Thoracic aorta (tissue), 2 donors: ENCODE measurements at regions not wholly inside any gene's neighbourhood (a gene's known extent, or its start where the extent isn't known, plus 50 kb on each side); places are given as distances from the start of the nearest gene placed in this dataset.

Experiments used
- ATAC-seq: fragments of 150-250 bp; one replicate; pipeline ENCODE4 v1.8.0; 2017; ENCODE audit warnings: low read depth; ENCODE audit not compliant: insufficient number of reproducible peaks, low FRiP score
- DNase-seq: peaks from one replicate; pipeline ENCODE4 v3.0.0-alpha.2; 2020; ENCODE audit warnings: low spot score
- H3K27ac ChIP-seq, 2 donors: fragments of 200-600 bp; sonication (generic); 1 replicate in 1 of 2; 2 replicates in 1 of 2; pipeline ENCODE4 v1.5.1; 2016; ENCODE audit warnings: mild to moderate bottlenecking in 2 of 2, moderate library complexity in 2 of 2
- H3K27me3 ChIP-seq: fragments of 200-600 bp; sonication (generic); replicated peaks from 2 replicates; pipeline ENCODE4 v1.6.0; 2016; ENCODE audit warnings: mild to moderate bottlenecking; ENCODE audit not compliant: insufficient read depth
- H3K36me3 ChIP-seq: fragments of 200-600 bp; sonication (generic); one replicate; pipeline ENCODE4 v1.5.1; 2016
- H3K4me1 ChIP-seq, 2 donors: fragments of 200-600 bp; sonication (generic); 1 replicate in 1 of 2; 2 replicates in 1 of 2; pipeline versions ENCODE4 v1.5.1 to v1.6.0; 2016; ENCODE audit warnings: low read depth in 2 of 2, mild to moderate bottlenecking in 1 of 2; ENCODE audit not compliant: control insufficient read depth in 1 of 2
- H3K4me3 ChIP-seq: fragments of 200-600 bp; sonication (generic); 2 replicates; pipeline ENCODE4 v1.5.1; 2016; ENCODE audit warnings: mild to moderate bottlenecking
- H3K9me3 ChIP-seq: fragments of 200-600 bp; sonication (generic); 2 replicates; pipeline ENCODE4 v1.5.1; 2016
- TF ChIP-seq, protein P1 (sequence below): fragments of 200-600 bp; sonication (generic); IDR thresholded peaks from one replicate; pipeline ENCODE4 v1.5.1; 2019; ENCODE audit warnings: antibody characterized with exemption

- H3K4me1 ChIP-seq, result peaks cover 17 to 36% of the 10 kb centered on the region in 2 donors
- no peaks in the 10 kb centered on the region for H3K27me3 ChIP-seq
- no peaks in the 10 kb centered on the region for H3K9me3 ChIP-seq
- TF ChIP-seq, protein P1, sequence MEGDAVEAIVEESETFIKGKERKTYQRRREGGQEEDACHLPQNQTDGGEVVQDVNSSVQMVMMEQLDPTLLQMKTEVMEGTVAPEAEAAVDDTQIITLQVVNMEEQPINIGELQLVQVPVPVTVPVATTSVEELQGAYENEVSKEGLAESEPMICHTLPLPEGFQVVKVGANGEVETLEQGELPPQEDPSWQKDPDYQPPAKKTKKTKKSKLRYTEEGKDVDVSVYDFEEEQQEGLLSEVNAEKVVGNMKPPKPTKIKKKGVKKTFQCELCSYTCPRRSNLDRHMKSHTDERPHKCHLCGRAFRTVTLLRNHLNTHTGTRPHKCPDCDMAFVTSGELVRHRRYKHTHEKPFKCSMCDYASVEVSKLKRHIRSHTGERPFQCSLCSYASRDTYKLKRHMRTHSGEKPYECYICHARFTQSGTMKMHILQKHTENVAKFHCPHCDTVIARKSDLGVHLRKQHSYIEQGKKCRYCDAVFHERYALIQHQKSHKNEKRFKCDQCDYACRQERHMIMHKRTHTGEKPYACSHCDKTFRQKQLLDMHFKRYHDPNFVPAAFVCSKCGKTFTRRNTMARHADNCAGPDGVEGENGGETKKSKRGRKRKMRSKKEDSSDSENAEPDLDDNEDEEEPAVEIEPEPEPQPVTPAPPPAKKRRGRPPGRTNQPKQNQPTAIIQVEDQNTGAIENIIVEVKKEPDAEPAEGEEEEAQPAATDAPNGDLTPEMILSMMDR, result no peak
- no peaks in the 10 kb centered on the region for H3K36me3 ChIP-seq
- DNase-seq, result no peak
- ATAC-seq, result no peak
- no peak overlapping the region for H3K4me3 ChIP-seq
- H3K27ac ChIP-seq, result peak overlapping the region; percentile 48 to 78
Measured at GRCh38 chr11:134916421-134917213, 504.6 kb upstream of the B3GAT1 start.

- no peak for ATAC-seq
- TF ChIP-seq, protein P1, result no peak
- Histone ChIP-seq H3K9me3 (no peaks in the 10 kb centered on the region), H3K27ac (peak overlapping the region; percentile 48 to 78), H3K36me3 (no peaks in the 10 kb centered on the region), H3K4me3 (no peak overlapping the region), H3K4me1 (peaks cover 17 to 32% of the 10 kb centered on the region in 2 donors), H3K27me3 (no peaks in the 10 kb centered on the region)
- DNase-seq, result no peak
Measured at GRCh38 chr11:134915881-134916280, 503.8 kb upstream of the B3GAT1 start.

DNA sequence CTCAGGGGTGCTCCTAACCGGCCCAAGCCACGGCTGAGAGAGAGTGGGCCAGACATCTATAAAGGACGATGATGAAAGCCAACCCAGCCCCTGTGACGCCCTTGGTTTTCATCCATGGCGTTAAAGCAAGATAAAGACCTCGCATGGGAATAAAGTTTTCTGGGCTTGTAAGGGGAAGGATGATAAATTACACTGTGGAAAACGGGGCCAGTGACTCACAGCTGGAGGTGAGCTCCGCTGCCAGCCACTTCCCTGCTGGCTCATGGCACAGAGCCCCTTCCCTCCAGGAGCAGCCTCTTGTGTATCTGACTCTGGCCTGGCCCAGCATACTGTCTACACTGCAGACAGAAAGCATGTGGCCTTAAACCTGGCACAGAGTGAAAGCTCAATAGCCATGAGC lies 503.2 kb upstream of the B3GAT1 start:
- Histone ChIP-seq H3K4me3 (peak overlapping the region; percentile 22), H3K9me3 (no peaks in the 10 kb centered on the region), H3K27me3 (no peaks in the 10 kb centered on the region), H3K36me3 (no peaks in the 10 kb centered on the region), H3K4me1 (peaks cover 17 to 32% of the 10 kb centered on the region in 2 donors), H3K27ac (peak overlapping the region; percentile 57 to 78)
- TF ChIP-seq, protein P1, result no peak
- peak; percentile 43 for DNase-seq
- ATAC-seq, result peak; percentile 39

- no peak for DNase-seq
Measured at GRCh38 chr11:134913999-134914590, 502.1 kb upstream of the B3GAT1 start.

GRCh38 chr11:134913391-134913790 lies 501.3 kb upstream of the B3GAT1 start:
- Histone ChIP-seq H3K9me3 (no peaks in the 10 kb centered on the region), H3K27ac (no peak overlapping the region), H3K36me3 (no peaks in the 10 kb centered on the region), H3K27me3 (no peaks in the 10 kb centered on the region), H3K4me3 (no peak overlapping the region), H3K4me1 (peaks cover 17 to 32% of the 10 kb centered on the region in 2 donors)
- ATAC-seq (no peak), DNase-seq (no peak)
- TF ChIP-seq, protein P1, result no peak

More at GRCh38 chr11:134913999-134914590, 502.1 kb upstream of the B3GAT1 start:
- H3K36me3 ChIP-seq, result no peaks in the 10 kb centered on the region
- H3K27ac ChIP-seq, result peak overlapping the region in 1 of 2 donors; percentile 78
- H3K4me3 ChIP-seq, result no peak overlapping the region
- TF ChIP-seq, protein P1, result no peak
- H3K4me1 ChIP-seq, result peaks cover 17 to 32% of the 10 kb centered on the region in 2 donors
- no peak for ATAC-seq
- H3K27me3 ChIP-seq, result no peaks in the 10 kb centered on the region
- H3K9me3 ChIP-seq, result no peaks in the 10 kb centered on the region
